ENCODE measurements at regions not wholly inside any gene's neighbourhood (a gene's known extent, or its start where the extent isn't known, plus 50 kb on each side); places are given as distances from the start of the nearest gene placed in this dataset.

DNA sequence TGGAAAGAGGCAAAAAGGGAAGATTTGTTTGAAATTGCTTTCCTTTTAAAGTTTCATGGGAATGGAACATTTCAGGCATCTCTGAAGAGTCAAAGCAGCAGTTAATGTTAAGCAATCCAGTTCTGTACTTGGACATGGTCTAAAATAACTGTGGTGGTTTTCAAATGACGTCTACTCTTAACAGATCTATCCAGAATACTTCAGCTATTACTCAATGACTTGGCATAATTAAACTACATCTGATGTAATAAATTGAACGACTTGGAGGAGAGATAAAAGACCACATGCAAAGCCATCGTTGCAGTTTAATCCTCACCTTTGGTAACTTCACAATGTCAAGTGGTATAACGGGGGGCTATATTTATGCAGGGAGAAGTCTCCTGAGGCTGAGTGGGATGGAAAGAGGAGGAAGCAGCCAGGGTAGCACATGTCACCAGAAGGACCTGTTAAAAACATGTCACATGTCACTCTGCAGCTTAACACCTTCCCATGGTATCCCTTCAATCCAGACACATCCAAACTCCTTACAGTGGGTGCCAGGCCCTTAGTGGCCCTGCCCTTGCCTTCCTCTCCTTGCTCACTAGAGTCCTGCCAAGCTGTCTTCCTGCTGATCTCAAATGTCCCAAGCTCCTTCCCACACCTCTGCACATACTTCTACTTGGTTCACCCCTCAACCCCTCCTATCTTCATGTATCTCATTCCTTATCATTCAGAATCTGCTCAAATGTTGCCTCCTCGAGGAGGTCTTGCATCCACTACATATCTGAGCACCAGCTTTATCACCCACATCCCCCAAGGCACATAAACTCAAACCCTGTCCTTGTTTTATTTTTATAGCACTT lies 327.8 kb downstream of the SUCLA2 start:
- Histone ChIP-seq H3K4me1 (ENCODE audit: control insufficient read depth in 4 of 4, insufficient read depth in 4 of 4, low read length in 3 of 4) (peaks cover 0 to 2% (median 0%) of the 10 kb centered on the region in 4 donors), H3K36me3 (ENCODE audit: control insufficient read depth in 4 of 4, insufficient read depth in 3 of 4, low read depth in 1 of 4, low read length in 3 of 4) (no peaks in the 10 kb centered on the region), H3K27ac (ENCODE audit: low read depth in 1 of 2, low read length in 2 of 2) (no peak overlapping the region), H3K4me3 (ENCODE audit: low read depth in 1 of 3, low read length in 3 of 3) (no peak overlapping the region), H3K9ac (ENCODE audit: low read depth in 1 of 2, low read length in 2 of 2) (no peak overlapping the region), H3K27me3 (ENCODE audit: control insufficient read depth in 4 of 4, insufficient read depth in 4 of 4, low read length in 3 of 4) (peaks cover 0 to 2% (median 0%) of the 10 kb centered on the region in 4 donors), H3K9me3 (ENCODE audit: control insufficient read depth in 4 of 4, low read length in 3 of 4) (no peaks in the 10 kb centered on the region)
- 32% methylated on average over 5 of the region's 5 CpGs for WGBS
- DNase-seq (ENCODE audit: low spot score) = no peak
- TF ChIP-seq, protein P1, sequence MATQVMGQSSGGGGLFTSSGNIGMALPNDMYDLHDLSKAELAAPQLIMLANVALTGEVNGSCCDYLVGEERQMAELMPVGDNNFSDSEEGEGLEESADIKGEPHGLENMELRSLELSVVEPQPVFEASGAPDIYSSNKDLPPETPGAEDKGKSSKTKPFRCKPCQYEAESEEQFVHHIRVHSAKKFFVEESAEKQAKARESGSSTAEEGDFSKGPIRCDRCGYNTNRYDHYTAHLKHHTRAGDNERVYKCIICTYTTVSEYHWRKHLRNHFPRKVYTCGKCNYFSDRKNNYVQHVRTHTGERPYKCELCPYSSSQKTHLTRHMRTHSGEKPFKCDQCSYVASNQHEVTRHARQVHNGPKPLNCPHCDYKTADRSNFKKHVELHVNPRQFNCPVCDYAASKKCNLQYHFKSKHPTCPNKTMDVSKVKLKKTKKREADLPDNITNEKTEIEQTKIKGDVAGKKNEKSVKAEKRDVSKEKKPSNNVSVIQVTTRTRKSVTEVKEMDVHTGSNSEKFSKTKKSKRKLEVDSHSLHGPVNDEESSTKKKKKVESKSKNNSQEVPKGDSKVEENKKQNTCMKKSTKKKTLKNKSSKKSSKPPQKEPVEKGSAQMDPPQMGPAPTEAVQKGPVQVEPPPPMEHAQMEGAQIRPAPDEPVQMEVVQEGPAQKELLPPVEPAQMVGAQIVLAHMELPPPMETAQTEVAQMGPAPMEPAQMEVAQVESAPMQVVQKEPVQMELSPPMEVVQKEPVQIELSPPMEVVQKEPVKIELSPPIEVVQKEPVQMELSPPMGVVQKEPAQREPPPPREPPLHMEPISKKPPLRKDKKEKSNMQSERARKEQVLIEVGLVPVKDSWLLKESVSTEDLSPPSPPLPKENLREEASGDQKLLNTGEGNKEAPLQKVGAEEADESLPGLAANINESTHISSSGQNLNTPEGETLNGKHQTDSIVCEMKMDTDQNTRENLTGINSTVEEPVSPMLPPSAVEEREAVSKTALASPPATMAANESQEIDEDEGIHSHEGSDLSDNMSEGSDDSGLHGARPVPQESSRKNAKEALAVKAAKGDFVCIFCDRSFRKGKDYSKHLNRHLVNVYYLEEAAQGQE (IDR thresholded peaks at IDR 0.05) = no peak
- TF ChIP-seq, protein P2, sequence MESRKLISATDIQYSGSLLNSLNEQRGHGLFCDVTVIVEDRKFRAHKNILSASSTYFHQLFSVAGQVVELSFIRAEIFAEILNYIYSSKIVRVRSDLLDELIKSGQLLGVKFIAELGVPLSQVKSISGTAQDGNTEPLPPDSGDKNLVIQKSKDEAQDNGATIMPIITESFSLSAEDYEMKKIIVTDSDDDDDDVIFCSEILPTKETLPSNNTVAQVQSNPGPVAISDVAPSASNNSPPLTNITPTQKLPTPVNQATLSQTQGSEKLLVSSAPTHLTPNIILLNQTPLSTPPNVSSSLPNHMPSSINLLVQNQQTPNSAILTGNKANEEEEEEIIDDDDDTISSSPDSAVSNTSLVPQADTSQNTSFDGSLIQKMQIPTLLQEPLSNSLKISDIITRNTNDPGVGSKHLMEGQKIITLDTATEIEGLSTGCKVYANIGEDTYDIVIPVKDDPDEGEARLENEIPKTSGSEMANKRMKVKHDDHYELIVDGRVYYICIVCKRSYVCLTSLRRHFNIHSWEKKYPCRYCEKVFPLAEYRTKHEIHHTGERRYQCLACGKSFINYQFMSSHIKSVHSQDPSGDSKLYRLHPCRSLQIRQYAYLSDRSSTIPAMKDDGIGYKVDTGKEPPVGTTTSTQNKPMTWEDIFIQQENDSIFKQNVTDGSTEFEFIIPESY (IDR thresholded peaks at IDR 0.05) = no peak
- no peak for TF ChIP-seq TAF1 (conservative IDR thresholded peaks at IDR 0.05)
- TF ChIP-seq RAD21 (IDR thresholded peaks at IDR 0.05) = peak in 1 of 2 donors; percentile 23
- peak; percentile 19 for TF ChIP-seq YY1 (IDR thresholded peaks at IDR 0.05)
- TF ChIP-seq NR2F2 (IDR thresholded peaks at IDR 0.05) = no peak
- TF ChIP-seq RXRA (IDR thresholded peaks at IDR 0.05) = peak in 1 of 2 donors; percentile 48
- TF ChIP-seq, protein P3, sequence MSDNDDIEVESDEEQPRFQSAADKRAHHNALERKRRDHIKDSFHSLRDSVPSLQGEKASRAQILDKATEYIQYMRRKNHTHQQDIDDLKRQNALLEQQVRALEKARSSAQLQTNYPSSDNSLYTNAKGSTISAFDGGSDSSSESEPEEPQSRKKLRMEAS (IDR thresholded peaks at IDR 0.05) = no peak
- TF ChIP-seq, protein P4, sequence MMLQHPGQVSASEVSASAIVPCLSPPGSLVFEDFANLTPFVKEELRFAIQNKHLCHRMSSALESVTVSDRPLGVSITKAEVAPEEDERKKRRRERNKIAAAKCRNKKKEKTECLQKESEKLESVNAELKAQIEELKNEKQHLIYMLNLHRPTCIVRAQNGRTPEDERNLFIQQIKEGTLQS (IDR thresholded peaks at IDR 0.05) = no peak
- no peak for TF ChIP-seq HNF4G (IDR thresholded peaks at IDR 0.05)
- TF ChIP-seq HNF4A (conservative IDR thresholded peaks at IDR 0.05) = peak in 1 of 2 donors; percentile 33
- TF ChIP-seq SP1 (IDR thresholded peaks at IDR 0.05) = no peak
- TF ChIP-seq, protein P5, sequence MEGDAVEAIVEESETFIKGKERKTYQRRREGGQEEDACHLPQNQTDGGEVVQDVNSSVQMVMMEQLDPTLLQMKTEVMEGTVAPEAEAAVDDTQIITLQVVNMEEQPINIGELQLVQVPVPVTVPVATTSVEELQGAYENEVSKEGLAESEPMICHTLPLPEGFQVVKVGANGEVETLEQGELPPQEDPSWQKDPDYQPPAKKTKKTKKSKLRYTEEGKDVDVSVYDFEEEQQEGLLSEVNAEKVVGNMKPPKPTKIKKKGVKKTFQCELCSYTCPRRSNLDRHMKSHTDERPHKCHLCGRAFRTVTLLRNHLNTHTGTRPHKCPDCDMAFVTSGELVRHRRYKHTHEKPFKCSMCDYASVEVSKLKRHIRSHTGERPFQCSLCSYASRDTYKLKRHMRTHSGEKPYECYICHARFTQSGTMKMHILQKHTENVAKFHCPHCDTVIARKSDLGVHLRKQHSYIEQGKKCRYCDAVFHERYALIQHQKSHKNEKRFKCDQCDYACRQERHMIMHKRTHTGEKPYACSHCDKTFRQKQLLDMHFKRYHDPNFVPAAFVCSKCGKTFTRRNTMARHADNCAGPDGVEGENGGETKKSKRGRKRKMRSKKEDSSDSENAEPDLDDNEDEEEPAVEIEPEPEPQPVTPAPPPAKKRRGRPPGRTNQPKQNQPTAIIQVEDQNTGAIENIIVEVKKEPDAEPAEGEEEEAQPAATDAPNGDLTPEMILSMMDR (IDR thresholded peaks at IDR 0.05; ENCODE audit: low read depth, low read length, missing input control) = no peak
- TF ChIP-seq FOXA2 (IDR thresholded peaks at IDR 0.05) = no peak
- TF ChIP-seq FOXA1 (IDR thresholded peaks at IDR 0.05) = no peak
- peak in 1 of 2 donors; percentile 43 for TF ChIP-seq JUND (IDR thresholded peaks at IDR 0.05)
- no peak for TF ChIP-seq GABPA (IDR thresholded peaks at IDR 0.05 in 1 of 2, conservative IDR thresholded peaks at IDR 0.05 in 1 of 2)
- no peak for TF ChIP-seq EGR1 (IDR thresholded peaks at IDR 0.05; ENCODE audit: low read depth in 2 of 2)
